Ascending aorta (tissue), 2 donors: ENCODE measurements at regions not wholly inside any gene's neighbourhood (a gene's known extent, or its start where the extent isn't known, plus 50 kb on each side); places are given as distances from the start of the nearest gene placed in this dataset.
"Not testable (repeated sequence)": the region's sequence is repeated elsewhere in the genome, so short reads cannot be mapped to it uniquely, and the experiment has no call there.

ENCODE experiments used
- DNase-seq, 2 donors: peaks; one replicate each; pipeline ENCODE4 v3.0.0-alpha.2; 2019; ENCODE audit warnings: low spot score in 2 of 2
- H3K27ac ChIP-seq, 2 donors: fragments of 200-600 bp; sonication (generic); one replicate each; pipeline ENCODE4 v1.5.1; 2016 to 2017; ENCODE audit warnings: mild to moderate bottlenecking in 1 of 2
- H3K27me3 ChIP-seq: fragments of 200-600 bp; sonication (generic); one replicate; pipeline ENCODE4 v1.5.1; 2017
- H3K36me3 ChIP-seq, 2 donors: fragments of 200-600 bp; sonication (generic); one replicate each; pipeline ENCODE4 v1.5.1; 2016
- H3K4me1 ChIP-seq, 2 donors: fragments of 200-600 bp; sonication (generic); one replicate each; pipeline ENCODE4 v1.5.1; 2016 to 2017; ENCODE audit warnings: mild to moderate bottlenecking in 1 of 2
- H3K4me3 ChIP-seq, 2 donors: fragments of 200-600 bp; sonication (generic); one replicate each; pipeline ENCODE4 v1.5.1; 2016 to 2017; ENCODE audit warnings: mild to moderate bottlenecking in 1 of 2
- H3K9me3 ChIP-seq, 2 donors: fragments of 200-600 bp; sonication (generic); one replicate each; pipeline ENCODE4 v1.5.1; 2016
- CTCF ChIP-seq, 3 experiments: fragments of 200-600 bp in 2 of 3; fragments of 450-650 bp in 1 of 3; sonication (generic) in 2 of 3; IDR thresholded peaks; one replicate each; pipeline ENCODE4 v1.5.1; 2016 to 2019; ENCODE audit warnings: antibody characterized with exemption in 3 of 3, mild to moderate bottlenecking in 1 of 3, moderate library complexity in 1 of 3
- intact Hi-C: fragments of 100-400 bp; cut with DNase I; formaldehyde crosslinking; loops from one replicate; pipeline ENCODE4 v1.15.1; 2023

DNA sequence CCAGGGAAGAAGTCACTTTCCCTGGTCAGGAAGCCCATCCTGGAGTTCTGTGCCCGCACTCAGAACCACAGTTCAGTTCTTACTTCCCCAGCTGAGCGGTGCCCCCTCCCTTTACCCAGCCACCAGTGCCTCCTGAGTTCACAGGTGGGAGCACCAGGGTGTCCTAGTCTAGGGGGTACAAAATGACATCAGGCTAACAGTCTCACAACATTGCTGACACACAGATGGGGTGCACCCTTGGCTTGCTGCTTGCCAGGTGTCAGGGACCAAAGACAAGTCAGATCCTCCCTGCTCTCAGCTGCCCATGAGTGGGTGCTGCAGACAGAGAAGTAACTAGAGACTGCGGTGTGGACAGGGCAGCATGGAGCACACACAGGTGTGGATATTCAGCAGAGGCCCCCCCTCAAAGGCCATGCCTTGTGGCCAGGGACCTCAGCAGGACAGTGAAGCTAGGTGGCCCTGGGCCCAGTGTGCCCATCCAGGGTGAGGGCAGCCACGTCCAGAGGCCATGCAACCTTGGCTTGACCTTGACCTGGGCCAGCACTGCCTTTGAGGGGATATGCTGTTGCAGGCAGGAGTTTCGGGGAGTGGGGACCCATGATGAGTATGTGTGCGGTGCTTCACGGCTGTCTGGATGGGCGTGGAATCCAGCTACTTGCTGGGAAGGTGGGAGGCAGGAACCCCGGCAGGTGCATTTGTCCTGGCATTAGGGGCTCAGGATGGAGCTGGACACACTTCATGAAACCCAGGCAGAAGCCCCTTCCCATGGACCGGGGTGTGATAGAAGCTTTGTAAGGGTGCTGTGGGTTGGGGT lies 110.4 kb upstream of the FRMD1 start:
- Histone ChIP-seq H3K27ac (no peak overlapping the region), H3K36me3 (no peaks in the 10 kb centered on the region), H3K4me1 (no peaks in the 10 kb centered on the region), H3K27me3 (no peaks in the 10 kb centered on the region), H3K9me3 (no peaks in the 10 kb centered on the region), H3K4me3 (no peak overlapping the region)
- no peak for TF ChIP-seq CTCF (IDR thresholded peaks at IDR 0.05)
- peak in 1 of 2 donors; percentile 62 for DNase-seq
- intact Hi-C loops: no loop called here

DNA sequence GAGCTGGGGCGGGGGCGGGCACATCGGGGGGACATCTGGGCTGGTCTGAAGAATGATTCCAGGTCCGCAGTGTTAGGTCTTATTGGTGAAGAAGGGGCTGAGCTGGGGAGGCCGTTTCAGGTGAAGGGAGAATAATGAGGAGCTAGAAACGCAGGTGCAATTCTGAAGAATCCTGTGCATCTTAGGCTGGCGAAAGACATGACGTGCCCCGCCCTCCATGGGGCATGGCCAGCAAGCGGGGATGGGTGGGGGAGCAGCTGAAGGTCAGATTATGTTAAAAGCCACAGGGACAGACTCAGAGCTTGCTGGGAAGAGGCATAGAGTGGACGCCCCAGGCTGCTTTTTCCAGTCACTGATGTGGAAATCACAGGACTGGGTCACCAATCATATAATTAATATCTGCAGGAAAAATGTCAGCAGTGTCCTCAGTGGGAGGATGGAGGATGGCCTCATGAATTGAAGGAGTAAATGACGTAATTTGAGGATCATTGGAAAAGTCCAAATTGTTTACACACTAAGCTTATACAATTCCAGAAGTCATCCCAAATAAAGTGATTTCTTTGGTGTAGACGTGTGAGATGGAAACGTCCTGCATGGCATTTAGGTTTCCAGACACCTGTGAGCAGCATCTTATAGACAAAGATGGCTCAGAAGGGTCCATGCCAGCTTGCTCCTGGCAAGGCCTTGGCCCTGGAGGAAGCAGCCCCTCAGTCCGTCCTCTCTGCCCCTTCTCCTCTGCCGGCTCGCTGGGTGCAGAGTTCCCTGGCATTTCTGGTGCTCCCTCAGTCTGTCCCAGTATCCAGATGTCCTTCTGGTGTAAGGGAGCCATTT lies 109.6 kb upstream of the FRMD1 start:
- DNase-seq: peak in 1 of 2 donors; percentile 24
- intact Hi-C loops: no loop called here

GRCh38 chr6:168186438-168186837 lies 107.4 kb upstream of the FRMD1 start:
- H3K27me3 ChIP-seq: no peaks in the 10 kb centered on the region
- no peak for TF ChIP-seq CTCF (IDR thresholded peaks at IDR 0.05)
- H3K4me1 ChIP-seq: no peaks in the 10 kb centered on the region
- no peaks in the 10 kb centered on the region for H3K36me3 ChIP-seq
- DNase-seq: peak in 1 of 2 donors; percentile 46
- H3K4me3 ChIP-seq: no peak overlapping the region
- H3K27ac ChIP-seq: no peak overlapping the region
- H3K9me3 ChIP-seq: no peaks in the 10 kb centered on the region
- intact Hi-C loops: no loop called here

More for the DNA sequence above, 109.6 kb upstream of the FRMD1 start:
- Histone ChIP-seq H3K36me3 (no peaks in the 10 kb centered on the region), H3K4me1 (no peaks in the 10 kb centered on the region), H3K27ac (no peak overlapping the region), H3K27me3 (no peaks in the 10 kb centered on the region), H3K4me3 (no peak overlapping the region), H3K9me3 (no peaks in the 10 kb centered on the region)
- no peak for TF ChIP-seq CTCF (IDR thresholded peaks at IDR 0.05)

GRCh38 chr6:168186018-168186417 lies 107.0 kb upstream of the FRMD1 start:
- peak in 1 of 2 donors; percentile 49 for DNase-seq
- intact Hi-C loops, H3K27me3 ChIP-seq, H3K27ac ChIP-seq, H3K9me3 ChIP-seq, H3K4me1 ChIP-seq, H3K4me3 ChIP-seq, H3K36me3 ChIP-seq: not testable (repeated sequence)

GRCh38 chr6:168184701-168185100 lies 105.7 kb upstream of the FRMD1 start:
- H3K27me3 ChIP-seq: no peaks in the 10 kb centered on the region
- no peak for DNase-seq
- no peak for TF ChIP-seq CTCF (IDR thresholded peaks at IDR 0.05)
- no peak overlapping the region for H3K4me3 ChIP-seq
- no peaks in the 10 kb centered on the region for H3K36me3 ChIP-seq
- no peaks in the 10 kb centered on the region for H3K9me3 ChIP-seq
- intact Hi-C loops: no loop called here
- H3K4me1 ChIP-seq: no peaks in the 10 kb centered on the region
- no peak overlapping the region for H3K27ac ChIP-seq

GRCh38 chr6:168183613-168183970 lies 104.6 kb upstream of the FRMD1 start:
- no peak for TF ChIP-seq CTCF (IDR thresholded peaks at IDR 0.05)
- intact Hi-C loops: no loop called here
- no peak overlapping the region for H3K27ac ChIP-seq
- no peaks in the 10 kb centered on the region for H3K27me3 ChIP-seq
- DNase-seq: no peak
- no peak overlapping the region for H3K4me3 ChIP-seq
- H3K36me3 ChIP-seq: no peaks in the 10 kb centered on the region
- no peaks in the 10 kb centered on the region for H3K9me3 ChIP-seq
- H3K4me1 ChIP-seq: no peaks in the 10 kb centered on the region
